ENCODE measurements at regions not wholly inside any gene's neighbourhood (a gene's known extent, or its start where the extent isn't known, plus 50 kb on each side); places are given as distances from the start of the nearest gene placed in this dataset.

GRCh38 chr9:115838417-115838816 lies 315.2 kb upstream of the PAPPA start:
- no peak for TF ChIP-seq CTCF (conservative IDR thresholded peaks at IDR 0.05; ENCODE audit: low read length)
- TF ChIP-seq EZH2phosphoT487 (IDR thresholded peaks at IDR 0.05; ENCODE audit: borderline replicate concordance), result no peak

Data from Loucy (cell line).